T-helper 17 cell (primary cell): ENCODE measurements at regions not wholly inside any gene's neighbourhood (a gene's known extent, or its start where the extent isn't known, plus 50 kb on each side); places are given as distances from the start of the nearest gene placed in this dataset.

Source experiments
- ATAC-seq: fragments of 150-1000 bp; cut with Tn5 transposase; 2 replicates; pipeline ENCODE4 v1.10.0; 2021; ENCODE audit warnings: mild to moderate bottlenecking, moderate library complexity
- DNase-seq, 3 donors: peaks; one replicate each; pipeline versions ENCODE4 v3.0.0 to v3.0.0-alpha.2; 2020 to 2021
- H3K9me3 ChIP-seq: one replicate; pipeline ENCODE4 v1.7.0; 2013; ENCODE audit warnings: low read length, mild to moderate bottlenecking; ENCODE audit not compliant: control insufficient read depth, poor library complexity, severe bottlenecking
- H3K27ac Mint-ChIP-seq: one replicate; pipeline ENCODE4 v1.8.0; 2022; ENCODE audit warnings: mild to moderate bottlenecking, moderate library complexity, mixed read lengths
- H3K27me3 Mint-ChIP-seq: one replicate; pipeline ENCODE4 v1.8.0; 2022; ENCODE audit warnings: mixed read lengths
- H3K36me3 Mint-ChIP-seq: one replicate; pipeline ENCODE4 v1.8.0; 2022; ENCODE audit warnings: low read depth, mixed read lengths
- H3K4me1 Mint-ChIP-seq: one replicate; pipeline ENCODE4 v1.8.0; 2022; ENCODE audit warnings: mild to moderate bottlenecking, mixed read lengths
- H3K4me3 Mint-ChIP-seq: one replicate; pipeline ENCODE4 v1.8.0; 2022; ENCODE audit warnings: mild to moderate bottlenecking, moderate library complexity, mixed read lengths

GRCh38 chr11:103671143-103671651 lies 365.2 kb upstream of the DDI1 start:
- no peaks in the 10 kb centered on the region for H3K4me1 Mint-ChIP-seq
- H3K27ac Mint-ChIP-seq = no peak overlapping the region
- DNase-seq (no peak), ATAC-seq (no peak)
- no peaks in the 10 kb centered on the region for H3K9me3 ChIP-seq
- H3K27me3 Mint-ChIP-seq = peaks cover 35% of the 10 kb centered on the region
- H3K36me3 Mint-ChIP-seq = no peaks in the 10 kb centered on the region
- no peak overlapping the region for H3K4me3 Mint-ChIP-seq

GRCh38 chr11:103673773-103674172 lies 362.7 kb upstream of the DDI1 start:
- peaks cover 40% of the 10 kb centered on the region for H3K27me3 Mint-ChIP-seq
- H3K4me1 Mint-ChIP-seq = no peaks in the 10 kb centered on the region
- no peak overlapping the region for H3K27ac Mint-ChIP-seq
- H3K9me3 ChIP-seq = no peaks in the 10 kb centered on the region
- no peak overlapping the region for H3K4me3 Mint-ChIP-seq
- DNase-seq (no peak), ATAC-seq (no peak)
- H3K36me3 Mint-ChIP-seq = no peaks in the 10 kb centered on the region

- H3K27ac Mint-ChIP-seq = no peak overlapping the region
- H3K4me1 Mint-ChIP-seq = no peaks in the 10 kb centered on the region
- no peaks in the 10 kb centered on the region for H3K36me3 Mint-ChIP-seq
- no peak overlapping the region for H3K4me3 Mint-ChIP-seq
- peaks cover 29% of the 10 kb centered on the region for H3K27me3 Mint-ChIP-seq
- ATAC-seq (no peak), DNase-seq (no peak)
- no peaks in the 10 kb centered on the region for H3K9me3 ChIP-seq
Observed at GRCh38 chr11:103676413-103676812, 360.0 kb upstream of the DDI1 start.

- peaks cover 31% of the 10 kb centered on the region for H3K27me3 Mint-ChIP-seq
- DNase-seq (no peak), ATAC-seq (no peak)
- peaks cover 6% of the 10 kb centered on the region for H3K4me1 Mint-ChIP-seq
- no peaks in the 10 kb centered on the region for H3K36me3 Mint-ChIP-seq
- no peak overlapping the region for H3K4me3 Mint-ChIP-seq
- H3K27ac Mint-ChIP-seq = no peak overlapping the region
- no peaks in the 10 kb centered on the region for H3K9me3 ChIP-seq
Observed at GRCh38 chr11:103680826-103681225, 355.6 kb upstream of the DDI1 start.

GRCh38 chr11:103681855-103682254 lies 354.6 kb upstream of the DDI1 start:
- Mint-ChIP-seq H3K27ac (no peak overlapping the region), H3K36me3 (no peaks in the 10 kb centered on the region), H3K4me3 (peak overlapping the region; percentile 67), H3K4me1 (peaks cover 6% of the 10 kb centered on the region), H3K27me3 (peaks cover 23% of the 10 kb centered on the region)
- DNase-seq (no peak), ATAC-seq (no peak)
- H3K9me3 ChIP-seq = no peaks in the 10 kb centered on the region

GRCh38 chr11:103682318-103683184 lies 353.9 kb upstream of the DDI1 start:
- DNase-seq (peak in 2 of 3 donors; percentile 10 to 18), ATAC-seq (peak; percentile 96)
- Mint-ChIP-seq H3K4me1 (peaks cover 6% of the 10 kb centered on the region), H3K4me3 (peak overlapping the region; percentile 67), H3K27ac (no peak overlapping the region), H3K27me3 (peaks cover 23% of the 10 kb centered on the region), H3K36me3 (no peaks in the 10 kb centered on the region)
- no peaks in the 10 kb centered on the region for H3K9me3 ChIP-seq

- DNase-seq (no peak), ATAC-seq (no peak)
- peaks cover 23% of the 10 kb centered on the region for H3K27me3 Mint-ChIP-seq
- H3K9me3 ChIP-seq = no peaks in the 10 kb centered on the region
- H3K36me3 Mint-ChIP-seq = no peaks in the 10 kb centered on the region
- H3K4me3 Mint-ChIP-seq = no peak overlapping the region
- H3K4me1 Mint-ChIP-seq = peaks cover 6% of the 10 kb centered on the region
- no peak overlapping the region for H3K27ac Mint-ChIP-seq
Observed at GRCh38 chr11:103683576-103683975, 352.9 kb upstream of the DDI1 start.

- Mint-ChIP-seq H3K36me3 (no peaks in the 10 kb centered on the region), H3K4me3 (no peak overlapping the region), H3K27ac (no peak overlapping the region), H3K27me3 (peaks cover 15% of the 10 kb centered on the region), H3K4me1 (no peaks in the 10 kb centered on the region)
- no peak for DNase-seq
- ATAC-seq = no peak
- H3K9me3 ChIP-seq = no peaks in the 10 kb centered on the region
Observed at GRCh38 chr11:103688924-103689323, 347.5 kb upstream of the DDI1 start.

- H3K27me3 Mint-ChIP-seq = peaks cover 2% of the 10 kb centered on the region
- no peak overlapping the region for H3K4me3 Mint-ChIP-seq
- H3K4me1 Mint-ChIP-seq = no peaks in the 10 kb centered on the region
- no peaks in the 10 kb centered on the region for H3K36me3 Mint-ChIP-seq
- no peaks in the 10 kb centered on the region for H3K9me3 ChIP-seq
- ATAC-seq = no peak
- no peak overlapping the region for H3K27ac Mint-ChIP-seq
- no peak for DNase-seq
Observed at GRCh38 chr11:103690356-103690755, 346.1 kb upstream of the DDI1 start.

- H3K4me1 Mint-ChIP-seq = no peaks in the 10 kb centered on the region
Observed at GRCh38 chr11:103696123-103696522, 340.3 kb upstream of the DDI1 start.

GRCh38 chr11:103699216-103699615 lies 337.2 kb upstream of the DDI1 start:
- H3K9me3 ChIP-seq = no peaks in the 10 kb centered on the region
- Mint-ChIP-seq H3K36me3 (no peaks in the 10 kb centered on the region), H3K27ac (no peak overlapping the region), H3K4me3 (no peak overlapping the region), H3K4me1 (peaks cover 2% of the 10 kb centered on the region), H3K27me3 (no peaks in the 10 kb centered on the region)
- ATAC-seq = no peak
- no peak for DNase-seq

More at GRCh38 chr11:103696123-103696522, 340.3 kb upstream of the DDI1 start:
- no peaks in the 10 kb centered on the region for H3K9me3 ChIP-seq
- H3K27ac Mint-ChIP-seq = no peak overlapping the region
- ATAC-seq (no peak), DNase-seq (no peak)
- no peaks in the 10 kb centered on the region for H3K36me3 Mint-ChIP-seq
- no peak overlapping the region for H3K4me3 Mint-ChIP-seq
- no peaks in the 10 kb centered on the region for H3K27me3 Mint-ChIP-seq

GRCh38 chr11:103699656-103700055 lies 336.8 kb upstream of the DDI1 start:
- no peak for ATAC-seq
- no peak for DNase-seq
- Mint-ChIP-seq H3K27ac (no peak overlapping the region), H3K4me3 (no peak overlapping the region), H3K4me1 (peaks cover 2% of the 10 kb centered on the region), H3K27me3 (no peaks in the 10 kb centered on the region), H3K36me3 (no peaks in the 10 kb centered on the region)
- H3K9me3 ChIP-seq = no peaks in the 10 kb centered on the region

- no peak for ATAC-seq
- no peak overlapping the region for H3K4me3 Mint-ChIP-seq
Observed at GRCh38 chr11:103700622-103701021, 335.8 kb upstream of the DDI1 start.

GRCh38 chr11:103703437-103703836 lies 333.0 kb upstream of the DDI1 start:
- H3K4me3 Mint-ChIP-seq = no peak overlapping the region
- H3K9me3 ChIP-seq = no peaks in the 10 kb centered on the region
- ATAC-seq (no peak), DNase-seq (no peak)
- no peak overlapping the region for H3K27ac Mint-ChIP-seq
- no peaks in the 10 kb centered on the region for H3K27me3 Mint-ChIP-seq
- H3K36me3 Mint-ChIP-seq = no peaks in the 10 kb centered on the region
- peaks cover 2% of the 10 kb centered on the region for H3K4me1 Mint-ChIP-seq

More at GRCh38 chr11:103700622-103701021, 335.8 kb upstream of the DDI1 start:
- H3K36me3 Mint-ChIP-seq = no peaks in the 10 kb centered on the region
- peaks cover 2% of the 10 kb centered on the region for H3K4me1 Mint-ChIP-seq
- no peaks in the 10 kb centered on the region for H3K9me3 ChIP-seq
- no peak for DNase-seq
- no peaks in the 10 kb centered on the region for H3K27me3 Mint-ChIP-seq
- H3K27ac Mint-ChIP-seq = no peak overlapping the region
